DOHH2 (cell line): ENCODE measurements at regions not wholly inside any gene's neighbourhood (a gene's known extent, or its start where the extent isn't known, plus 50 kb on each side); places are given as distances from the start of the nearest gene placed in this dataset.

Source experiments
- H3F3A ChIP-seq: fragments of 200-600 bp; sonication (generic), shearing (Covaris generic); 2 replicates; pipeline ENCODE4 v1.6.0; 2016; ENCODE audit warnings: antibody characterized with exemption, mild to moderate bottlenecking; ENCODE audit not compliant: control insufficient read depth, insufficient read depth
- H3K27ac ChIP-seq: fragments of 200-600 bp; sonication (generic); 2 replicates; pipeline ENCODE4 v1.5.1; 2014; ENCODE audit warnings: low read depth, mild to moderate bottlenecking, low read length, moderate library complexity
- H3K27me3 ChIP-seq: fragments of 200-600 bp; sonication (generic); 2 replicates; pipeline ENCODE4 v1.6.1; 2014; ENCODE audit warnings: mild to moderate bottlenecking, low read length, mixed read lengths; ENCODE audit not compliant: control insufficient read depth
- H3K36me3 ChIP-seq: fragments of 200-600 bp; sonication (generic); 2 replicates; pipeline ENCODE4 v1.6.1; 2014; ENCODE audit warnings: mild to moderate bottlenecking, low read length, moderate library complexity, mixed read lengths; ENCODE audit not compliant: control insufficient read depth
- H3K4me1 ChIP-seq: fragments of 200-600 bp; sonication (generic); 2 replicates; pipeline ENCODE4 v1.6.1; 2014; ENCODE audit warnings: mild to moderate bottlenecking, low read length, mixed read lengths; ENCODE audit not compliant: control insufficient read depth
- H3K4me2 ChIP-seq: fragments of 200-600 bp; sonication (generic); 2 replicates; pipeline ENCODE4 v1.6.0; 2014; ENCODE audit warnings: mild to moderate bottlenecking, low read length, moderate library complexity
- H3K4me3 ChIP-seq: fragments of 200-600 bp; sonication (generic); 2 replicates; pipeline ENCODE4 v1.5.1; 2014; ENCODE audit warnings: mild to moderate bottlenecking, low read length, mixed read lengths
- H3K79me2 ChIP-seq: fragments of 200-600 bp; sonication (generic); 2 replicates; pipeline ENCODE4 v1.6.1; 2014; ENCODE audit warnings: mild to moderate bottlenecking, low read length, mixed read lengths; ENCODE audit not compliant: control insufficient read depth
- H3K9me2 ChIP-seq: fragments of 200-600 bp; sonication (generic); replicated peaks from 2 replicates; pipeline ENCODE4 v1.6.1; 2014; ENCODE audit warnings: mild to moderate bottlenecking, low read length, mixed read lengths; ENCODE audit not compliant: control insufficient read depth
- H3K9me3 ChIP-seq: fragments of 200-600 bp; sonication (generic); 2 replicates; pipeline ENCODE4 v1.6.1; 2014; ENCODE audit warnings: antibody characterized with exemption, low read length, mixed read lengths; ENCODE audit not compliant: control insufficient read depth, insufficient read depth
- H4K20me1 ChIP-seq: fragments of 200-600 bp; sonication (generic); 2 replicates; pipeline ENCODE4 v1.6.0; 2014; ENCODE audit warnings: low read depth, mild to moderate bottlenecking, antibody characterized with exemption, low read length, moderate library complexity; ENCODE audit not compliant: control insufficient read depth, insufficient read depth
- CTCF ChIP-seq: fragments of 200-600 bp; sonication (generic); IDR thresholded peaks from one replicate; pipeline ENCODE4 v1.5.1; 2014; ENCODE audit warnings: antibody characterized with exemption, mild to moderate bottlenecking, low read depth, low read length; ENCODE audit not compliant: poor library complexity, severe bottlenecking
- EZH2phosphoT487 ChIP-seq: fragments of 200-600 bp; sonication (generic); IDR thresholded peaks from 2 replicates; pipeline ENCODE4 v1.6.1; 2017; ENCODE audit warnings: borderline replicate concordance, mild to moderate bottlenecking, antibody characterized with exemption, low read length, moderate library complexity, mixed read lengths

- no peaks in the 10 kb centered on the region for H3K27me3 ChIP-seq
- H3K4me1 ChIP-seq = no peaks in the 10 kb centered on the region
- no peaks in the 10 kb centered on the region for H4K20me1 ChIP-seq
- no peaks in the 10 kb centered on the region for H3K36me3 ChIP-seq
- no peaks in the 10 kb centered on the region for H3K79me2 ChIP-seq
- H3K9me2 ChIP-seq = no peaks in the 10 kb centered on the region
- H3K9me3 ChIP-seq = no peaks in the 10 kb centered on the region; the same call in 1 of the 2 replicates
- H3K4me2 ChIP-seq = no peak overlapping the region
- no peak overlapping the region for H3K27ac ChIP-seq
- H3K4me3 ChIP-seq = no peak overlapping the region
- TF ChIP-seq CTCF (no peak), EZH2phosphoT487 (no peak)
- H3F3A ChIP-seq = no peaks in the 10 kb centered on the region
Measured at GRCh38 chr12:130224613-130225012, 62.3 kb downstream of the FZD10 start.

GRCh38 chr12:130225347-130225746 is 63.1 kb downstream of the FZD10 start:
- TF ChIP-seq EZH2phosphoT487 (no peak), CTCF (no peak)
- Histone ChIP-seq H3K9me2 (no peaks in the 10 kb centered on the region), H3K4me3 (no peak overlapping the region), H3K9me3 (no peaks in the 10 kb centered on the region; the same call in 1 of the 2 replicates), H3K27ac (no peak overlapping the region), H3K4me1 (no peaks in the 10 kb centered on the region), H4K20me1 (no peaks in the 10 kb centered on the region), H3K4me2 (no peak overlapping the region), H3K79me2 (no peaks in the 10 kb centered on the region), H3K36me3 (no peaks in the 10 kb centered on the region), H3K27me3 (no peaks in the 10 kb centered on the region), H3F3A (no peaks in the 10 kb centered on the region)

- H3K4me2 ChIP-seq = no peak overlapping the region
- TF ChIP-seq EZH2phosphoT487 (no peak), CTCF (no peak)
Measured at GRCh38 chr12:130226126-130226525, 63.9 kb downstream of the FZD10 start.

More at GRCh38 chr12:130226126-130226525, 63.9 kb downstream of the FZD10 start:
- Histone ChIP-seq H3K4me1 (no peaks in the 10 kb centered on the region), H3K9me2 (no peaks in the 10 kb centered on the region), H3K36me3 (no peaks in the 10 kb centered on the region), H3K9me3 (no peaks in the 10 kb centered on the region; the same call in 1 of the 2 replicates), H3K79me2 (no peaks in the 10 kb centered on the region), H3K27me3 (no peaks in the 10 kb centered on the region), H4K20me1 (no peaks in the 10 kb centered on the region), H3K4me3 (no peak overlapping the region), H3K27ac (no peak overlapping the region), H3F3A (no peaks in the 10 kb centered on the region)
